MCF 10A (cell line): ENCODE measurements at regions not wholly inside any gene's neighbourhood (a gene's known extent, or its start where the extent isn't known, plus 50 kb on each side); places are given as distances from the start of the nearest gene placed in this dataset.

ENCODE experiments used
- BruUV-seq: library from RNA; stranded (reverse); fragments of 400-500 nt; replicated peaks from 2 replicates; lab custom pipeline; 2021; lab: Mats Ljungman, UMichigan
- CTCF ChIA-PET: fragments of 300-600 bp; sonication (Branson Sonifier 250); formaldehyde crosslinking; extraction: SDS; loops from one replicate; lab custom pipeline; 2021; ENCODE audit warnings: antibody characterized with exemption, inconsistent platforms; lab: Yijun Ruan, JAX
- POLR2A ChIA-PET: fragments of 300-600, 350-650 bp; sonication (Branson Sonifier 250); formaldehyde crosslinking; extraction: SDS; loops from one replicate; lab custom pipeline; 2020; ENCODE audit warnings: antibody characterized with exemption, inconsistent platforms; lab: Yijun Ruan, JAX
- DNase-seq: peaks from one replicate; pipeline ENCODE4 v3.0.0-alpha.2; 2018; ENCODE audit not compliant: unreplicated experiment
- H3K27ac Mint-ChIP-seq: one replicate; pipeline ENCODE4 v1.8.0; 2022; ENCODE audit warnings: mild to moderate bottlenecking, low read depth, mixed read lengths; ENCODE audit not compliant: unreplicated experiment
- H3K27me3 Mint-ChIP-seq: one replicate; pipeline ENCODE4 v1.8.0; 2022; ENCODE audit warnings: mixed read lengths; ENCODE audit not compliant: insufficient read depth, unreplicated experiment
- H3K36me3 Mint-ChIP-seq: one replicate; pipeline ENCODE4 v1.8.0; 2022; ENCODE audit warnings: mild to moderate bottlenecking, moderate library complexity, mixed read lengths; ENCODE audit not compliant: insufficient read depth, unreplicated experiment
- H3K4me1 Mint-ChIP-seq: one replicate; pipeline ENCODE4 v1.8.0; 2022; ENCODE audit warnings: mixed read lengths; ENCODE audit not compliant: insufficient read depth, unreplicated experiment
- H3K4me3 Mint-ChIP-seq: one replicate; pipeline ENCODE4 v1.8.0; 2022; ENCODE audit warnings: mild to moderate bottlenecking, moderate library complexity, mixed read lengths; ENCODE audit not compliant: unreplicated experiment
- H3K9me3 Mint-ChIP-seq: one replicate; pipeline ENCODE4 v1.8.0; 2022; ENCODE audit warnings: mixed read lengths; ENCODE audit not compliant: unreplicated experiment
- intact Hi-C: fragments of 100-400 bp; cut with micrococcal nuclease; formaldehyde crosslinking; loops from 2 replicates; pipeline ENCODE4 v1.14.1; 2022
- TF ChIP-seq, protein P1 (sequence below): fragments of 200-600 bp; IDR thresholded peaks from one replicate; pipeline ENCODE4 v1.8.0; 2022; ENCODE audit warnings: antibody characterized with exemption, mild to moderate bottlenecking; ENCODE audit not compliant: unreplicated experiment

GRCh38 chr16:55399911-55400310 is 75.9 kb downstream of the IRX6 start:
- Mint-ChIP-seq H3K9me3 (no peaks in the 10 kb centered on the region), H3K4me3 (no peak overlapping the region), H3K36me3 (no peaks in the 10 kb centered on the region), H3K4me1 (no peaks in the 10 kb centered on the region), H3K27ac (no peak overlapping the region), H3K27me3 (peaks cover 24% of the 10 kb centered on the region)
- intact Hi-C loops = no loop called here
- CTCF ChIA-PET = no interaction called here
- POLR2A ChIA-PET = no interaction called here
- TF ChIP-seq, protein P1, sequence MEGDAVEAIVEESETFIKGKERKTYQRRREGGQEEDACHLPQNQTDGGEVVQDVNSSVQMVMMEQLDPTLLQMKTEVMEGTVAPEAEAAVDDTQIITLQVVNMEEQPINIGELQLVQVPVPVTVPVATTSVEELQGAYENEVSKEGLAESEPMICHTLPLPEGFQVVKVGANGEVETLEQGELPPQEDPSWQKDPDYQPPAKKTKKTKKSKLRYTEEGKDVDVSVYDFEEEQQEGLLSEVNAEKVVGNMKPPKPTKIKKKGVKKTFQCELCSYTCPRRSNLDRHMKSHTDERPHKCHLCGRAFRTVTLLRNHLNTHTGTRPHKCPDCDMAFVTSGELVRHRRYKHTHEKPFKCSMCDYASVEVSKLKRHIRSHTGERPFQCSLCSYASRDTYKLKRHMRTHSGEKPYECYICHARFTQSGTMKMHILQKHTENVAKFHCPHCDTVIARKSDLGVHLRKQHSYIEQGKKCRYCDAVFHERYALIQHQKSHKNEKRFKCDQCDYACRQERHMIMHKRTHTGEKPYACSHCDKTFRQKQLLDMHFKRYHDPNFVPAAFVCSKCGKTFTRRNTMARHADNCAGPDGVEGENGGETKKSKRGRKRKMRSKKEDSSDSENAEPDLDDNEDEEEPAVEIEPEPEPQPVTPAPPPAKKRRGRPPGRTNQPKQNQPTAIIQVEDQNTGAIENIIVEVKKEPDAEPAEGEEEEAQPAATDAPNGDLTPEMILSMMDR = no peak
- no peak for DNase-seq
- BruUV-seq = no TSS peak

DNA sequence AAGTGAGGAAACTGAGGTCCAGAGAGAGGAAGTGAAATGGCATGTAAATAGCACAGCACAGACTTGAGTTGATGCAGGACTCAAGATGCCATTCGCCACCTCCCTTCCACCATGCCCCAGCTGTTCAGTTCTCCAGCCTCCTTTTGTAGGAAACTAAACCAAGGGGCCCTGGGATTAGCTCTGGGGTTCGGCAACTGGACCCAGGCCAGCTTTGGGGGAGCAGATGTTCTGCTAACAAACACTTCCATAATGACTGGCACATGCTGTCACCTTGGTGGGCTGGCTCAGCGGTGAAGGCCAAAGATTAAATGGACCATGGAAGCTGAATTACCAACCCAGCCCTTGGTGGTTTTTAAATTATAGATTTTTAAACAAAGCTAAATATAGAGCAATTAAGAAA is 77.0 kb downstream of the IRX6 start:
- CTCF ChIA-PET = no interaction called here
- no TSS peak for BruUV-seq
- intact Hi-C loops = no loop called here
- Mint-ChIP-seq H3K9me3 (no peaks in the 10 kb centered on the region), H3K27ac (no peak overlapping the region), H3K4me3 (no peak overlapping the region), H3K36me3 (no peaks in the 10 kb centered on the region), H3K4me1 (no peaks in the 10 kb centered on the region), H3K27me3 (peaks cover 24% of the 10 kb centered on the region)
- POLR2A ChIA-PET = no interaction called here
- TF ChIP-seq, protein P1 = no peak
- DNase-seq = no peak

- no peaks in the 10 kb centered on the region for H3K36me3 Mint-ChIP-seq
- H3K4me1 Mint-ChIP-seq = no peaks in the 10 kb centered on the region
- TF ChIP-seq, protein P1 = no peak
- H3K9me3 Mint-ChIP-seq = no peaks in the 10 kb centered on the region
- intact Hi-C loops = no loop called here
- H3K4me3 Mint-ChIP-seq = no peak overlapping the region
- BruUV-seq = no TSS peak
- DNase-seq = no peak
- H3K27ac Mint-ChIP-seq = no peak overlapping the region
- ChIA-PET POLR2A (interaction anchor here (0.6 to 1.8 kb wide), 7 partner anchors 12 to 1525 kb away, joined by 3 to 4 read pairs (median 3); no protein-coding TSS in a partner anchor), CTCF (no interaction called here)
- H3K27me3 Mint-ChIP-seq = peaks cover 24% of the 10 kb centered on the region
Observed at GRCh38 chr16:55403464-55403863, 75.5 kb upstream of the MMP2 start.

GRCh38 chr16:55406651-55407050 is 72.3 kb upstream of the MMP2 start:
- no peaks in the 10 kb centered on the region for H3K9me3 Mint-ChIP-seq
- POLR2A ChIA-PET = no interaction called here
- H3K27ac Mint-ChIP-seq = no peak overlapping the region
- no peak overlapping the region for H3K4me3 Mint-ChIP-seq
- intact Hi-C loops = no loop called here
- DNase-seq = no peak
- H3K36me3 Mint-ChIP-seq = no peaks in the 10 kb centered on the region
- TF ChIP-seq, protein P1 = no peak
- H3K27me3 Mint-ChIP-seq = peaks cover 18% of the 10 kb centered on the region
- H3K4me1 Mint-ChIP-seq = peaks cover 9% of the 10 kb centered on the region
- BruUV-seq = no TSS peak
- CTCF ChIA-PET = no interaction called here
